ENCODE measurements at regions not wholly inside any gene's neighbourhood (a gene's known extent, or its start where the extent isn't known, plus 50 kb on each side); places are given as distances from the start of the nearest gene placed in this dataset.

- TF ChIP-seq CREB1 (IDR thresholded peaks at IDR 0.05) = no peak
- TF ChIP-seq CTCF (IDR thresholded peaks at IDR 0.05; ENCODE audit: control extremely low read depth in 1 of 3, insufficient read depth in 1 of 3, low read depth in 1 of 3, low read length in 3 of 3) = no peak
Observed at GRCh38 chrX:9338986-9339385, 125.9 kb upstream of the TBL1X start.
